ENCODE measurements at regions not wholly inside any gene's neighbourhood (a gene's known extent, or its start where the extent isn't known, plus 50 kb on each side); places are given as distances from the start of the nearest gene placed in this dataset.

DNA sequence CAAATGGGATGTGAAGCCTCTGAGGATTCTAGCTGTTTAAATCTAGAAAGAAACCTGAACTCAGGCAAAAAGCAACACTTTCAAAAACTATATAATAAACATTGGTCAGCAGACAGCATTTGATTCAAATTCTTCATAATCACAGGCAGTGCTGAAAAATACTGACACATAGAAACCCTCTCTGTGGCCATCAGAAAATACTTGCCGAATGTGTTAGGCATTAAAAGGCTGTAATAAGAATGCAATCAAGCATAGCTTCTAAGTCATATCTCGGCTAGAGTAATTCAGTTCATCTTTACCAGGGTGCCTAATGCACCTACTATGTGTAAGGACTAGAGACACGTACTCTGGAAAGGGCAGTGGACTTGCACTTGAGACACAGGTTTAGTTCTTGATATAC, 405.3 kb upstream of the SGCD start:
- ChIA-PET POLR2A (no interaction called here), CTCF (no interaction called here), RAD21 (ENCODE audit: low non-redundant PET in 1 of 2, low total read pairs in 2 of 2, uncharacterized antibody in 2 of 2, unreplicated experiment in 2 of 2) (no interaction called here)
- ATAC-seq = no peak
- intact Hi-C loops (cut with micrococcal nuclease) = no loop called here
- Histone ChIP-seq H3K4me3 (replicated peaks in 1 of 2; ENCODE audit: low read depth in 1 of 2, low read length in 2 of 2) (no peak overlapping the region), H3K9me2 (ENCODE audit: insufficient read depth) (no peaks in the 10 kb centered on the region), H3K79me2 (ENCODE audit: insufficient read depth, low read length) (no peaks in the 10 kb centered on the region), H2AFZ (ENCODE audit: low read depth, low read length, poor library complexity, severe bottlenecking) (no peak overlapping the region), H3K4me1 (ENCODE audit: control insufficient read depth in 1 of 2, insufficient read depth in 2 of 2, low read length in 2 of 2) (no peaks in the 10 kb centered on the region), H4K20me1 (ENCODE audit: insufficient read depth) (no peaks in the 10 kb centered on the region), H3K36me3 (ENCODE audit: control insufficient read depth in 1 of 2, insufficient read depth in 2 of 2, low read length in 2 of 2) (no peaks in the 10 kb centered on the region), H3K4me2 (ENCODE audit: low read length) (no peak overlapping the region), H3K27me3 (ENCODE audit: insufficient read depth, low read length) (no peaks in the 10 kb centered on the region), H3K27ac (ENCODE audit: low read depth, low read length) (no peak overlapping the region), H3K9ac (ENCODE audit: low read length) (no peak overlapping the region), H3K9me3 (ENCODE audit: control insufficient read depth in 1 of 2, insufficient read depth in 1 of 2, low read depth in 1 of 2, low read length in 2 of 2) (peaks cover 0 to 3% of the 10 kb centered on the region in 2 experiments; a peak in 2 of 4 replicates)
- BruUV-seq (replicated peaks) = no TSS peak
- DNase-seq (ENCODE audit: low read depth, low spot score) = no peak
- no peak for TF ChIP-seq SIN3A (IDR thresholded peaks at IDR 0.05; ENCODE audit: low read depth)
- no peak for TF ChIP-seq ZFX (IDR thresholded peaks at IDR 0.05)
- TF ChIP-seq CEBPB (IDR thresholded peaks at IDR 0.05; ENCODE audit: low read depth) = no peak
- TF ChIP-seq, protein P1, sequence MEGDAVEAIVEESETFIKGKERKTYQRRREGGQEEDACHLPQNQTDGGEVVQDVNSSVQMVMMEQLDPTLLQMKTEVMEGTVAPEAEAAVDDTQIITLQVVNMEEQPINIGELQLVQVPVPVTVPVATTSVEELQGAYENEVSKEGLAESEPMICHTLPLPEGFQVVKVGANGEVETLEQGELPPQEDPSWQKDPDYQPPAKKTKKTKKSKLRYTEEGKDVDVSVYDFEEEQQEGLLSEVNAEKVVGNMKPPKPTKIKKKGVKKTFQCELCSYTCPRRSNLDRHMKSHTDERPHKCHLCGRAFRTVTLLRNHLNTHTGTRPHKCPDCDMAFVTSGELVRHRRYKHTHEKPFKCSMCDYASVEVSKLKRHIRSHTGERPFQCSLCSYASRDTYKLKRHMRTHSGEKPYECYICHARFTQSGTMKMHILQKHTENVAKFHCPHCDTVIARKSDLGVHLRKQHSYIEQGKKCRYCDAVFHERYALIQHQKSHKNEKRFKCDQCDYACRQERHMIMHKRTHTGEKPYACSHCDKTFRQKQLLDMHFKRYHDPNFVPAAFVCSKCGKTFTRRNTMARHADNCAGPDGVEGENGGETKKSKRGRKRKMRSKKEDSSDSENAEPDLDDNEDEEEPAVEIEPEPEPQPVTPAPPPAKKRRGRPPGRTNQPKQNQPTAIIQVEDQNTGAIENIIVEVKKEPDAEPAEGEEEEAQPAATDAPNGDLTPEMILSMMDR (IDR thresholded peaks at IDR 0.05 in 2 of 3, conservative IDR thresholded peaks at IDR 0.05 in 1 of 3; ENCODE audit: borderline replicate concordance in 1 of 3, insufficient read depth in 1 of 3, low read depth in 2 of 3, low read length in 2 of 3) = no peak
- no peak for TF ChIP-seq POLR2AphosphoS5 (IDR thresholded peaks at IDR 0.05; ENCODE audit: low read depth, low read length)
- TF ChIP-seq JUND (IDR thresholded peaks at IDR 0.05) = no peak
- TF ChIP-seq, protein P2, sequence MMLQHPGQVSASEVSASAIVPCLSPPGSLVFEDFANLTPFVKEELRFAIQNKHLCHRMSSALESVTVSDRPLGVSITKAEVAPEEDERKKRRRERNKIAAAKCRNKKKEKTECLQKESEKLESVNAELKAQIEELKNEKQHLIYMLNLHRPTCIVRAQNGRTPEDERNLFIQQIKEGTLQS (IDR thresholded peaks at IDR 0.05) = no peak
- TF ChIP-seq, protein P3, sequence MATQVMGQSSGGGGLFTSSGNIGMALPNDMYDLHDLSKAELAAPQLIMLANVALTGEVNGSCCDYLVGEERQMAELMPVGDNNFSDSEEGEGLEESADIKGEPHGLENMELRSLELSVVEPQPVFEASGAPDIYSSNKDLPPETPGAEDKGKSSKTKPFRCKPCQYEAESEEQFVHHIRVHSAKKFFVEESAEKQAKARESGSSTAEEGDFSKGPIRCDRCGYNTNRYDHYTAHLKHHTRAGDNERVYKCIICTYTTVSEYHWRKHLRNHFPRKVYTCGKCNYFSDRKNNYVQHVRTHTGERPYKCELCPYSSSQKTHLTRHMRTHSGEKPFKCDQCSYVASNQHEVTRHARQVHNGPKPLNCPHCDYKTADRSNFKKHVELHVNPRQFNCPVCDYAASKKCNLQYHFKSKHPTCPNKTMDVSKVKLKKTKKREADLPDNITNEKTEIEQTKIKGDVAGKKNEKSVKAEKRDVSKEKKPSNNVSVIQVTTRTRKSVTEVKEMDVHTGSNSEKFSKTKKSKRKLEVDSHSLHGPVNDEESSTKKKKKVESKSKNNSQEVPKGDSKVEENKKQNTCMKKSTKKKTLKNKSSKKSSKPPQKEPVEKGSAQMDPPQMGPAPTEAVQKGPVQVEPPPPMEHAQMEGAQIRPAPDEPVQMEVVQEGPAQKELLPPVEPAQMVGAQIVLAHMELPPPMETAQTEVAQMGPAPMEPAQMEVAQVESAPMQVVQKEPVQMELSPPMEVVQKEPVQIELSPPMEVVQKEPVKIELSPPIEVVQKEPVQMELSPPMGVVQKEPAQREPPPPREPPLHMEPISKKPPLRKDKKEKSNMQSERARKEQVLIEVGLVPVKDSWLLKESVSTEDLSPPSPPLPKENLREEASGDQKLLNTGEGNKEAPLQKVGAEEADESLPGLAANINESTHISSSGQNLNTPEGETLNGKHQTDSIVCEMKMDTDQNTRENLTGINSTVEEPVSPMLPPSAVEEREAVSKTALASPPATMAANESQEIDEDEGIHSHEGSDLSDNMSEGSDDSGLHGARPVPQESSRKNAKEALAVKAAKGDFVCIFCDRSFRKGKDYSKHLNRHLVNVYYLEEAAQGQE (IDR thresholded peaks at IDR 0.05; ENCODE audit: low read depth) = no peak
- TF ChIP-seq YY1 (IDR thresholded peaks at IDR 0.05; ENCODE audit: extremely low read depth, insufficient replicate concordance, low read depth, low read length) = no peak
- TF ChIP-seq RAD21 (IDR thresholded peaks at IDR 0.05; ENCODE audit: low read depth) = no peak
- no peak for TF ChIP-seq TCF7L2 (IDR thresholded peaks at IDR 0.05; ENCODE audit: borderline replicate concordance, extremely low read depth, insufficient read depth, insufficient read length)
- no peak for TF ChIP-seq ZNF274 (IDR thresholded peaks at IDR 0.05; ENCODE audit: low read depth, low read length)
- TF ChIP-seq ELF1 (IDR thresholded peaks at IDR 0.05; ENCODE audit: borderline replicate concordance, low read depth) = no peak
- no peak for TF ChIP-seq SRF (IDR thresholded peaks at IDR 0.05; ENCODE audit: low read depth)
- TF ChIP-seq, protein P4, sequence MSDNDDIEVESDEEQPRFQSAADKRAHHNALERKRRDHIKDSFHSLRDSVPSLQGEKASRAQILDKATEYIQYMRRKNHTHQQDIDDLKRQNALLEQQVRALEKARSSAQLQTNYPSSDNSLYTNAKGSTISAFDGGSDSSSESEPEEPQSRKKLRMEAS (IDR thresholded peaks at IDR 0.05) = no peak
- TF ChIP-seq POLR2A (IDR thresholded peaks at IDR 0.05; ENCODE audit: borderline replicate concordance, extremely low read depth, insufficient read depth, insufficient read length) = no peak
- TF ChIP-seq CBX3 (IDR thresholded peaks at IDR 0.05; ENCODE audit: low read depth) = no peak
